GM20431 (cell line): ENCODE measurements at regions not wholly inside any gene's neighbourhood (a gene's known extent, or its start where the extent isn't known, plus 50 kb on each side); places are given as distances from the start of the nearest gene placed in this dataset.

Source experiments
- in situ Hi-C: fragments of 300-500 bp; cut with MseI, MboI; formaldehyde crosslinking; loops from one replicate; pipeline ENCODE4 v1.15.0; 2020; ENCODE audit warnings: low sequenced_read_pairs; ENCODE audit not compliant: unreplicated experiment

- in situ Hi-C loops, result no loop called here
Observed at GRCh38 chr4:177566691-177567090, 124.5 kb upstream of the AGA start.

DNA sequence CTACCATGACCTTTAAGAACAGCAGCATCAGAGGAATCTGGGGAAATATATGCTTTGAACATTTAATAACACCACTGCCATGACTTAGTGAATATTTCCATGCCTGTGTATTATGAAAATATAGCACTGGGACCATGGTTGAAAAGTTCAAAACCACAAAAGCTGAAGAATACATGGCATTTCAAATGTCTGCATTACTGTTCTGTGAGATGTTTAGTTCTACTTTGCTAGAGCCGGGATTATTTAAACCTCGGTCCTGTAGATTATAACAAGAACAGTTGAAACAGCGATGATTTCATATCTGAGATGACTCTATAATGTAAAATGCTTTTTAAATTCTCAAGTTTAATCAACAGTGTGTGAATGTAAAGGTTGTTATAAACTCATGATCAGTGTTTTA lies 126.7 kb upstream of the AGA start:
- in situ Hi-C loops, result no loop called here

- in situ Hi-C loops, result no loop called here
Observed at GRCh38 chr4:177569434-177569833, 127.2 kb upstream of the AGA start.

- in situ Hi-C loops, result no loop called here
Observed at GRCh38 chr4:177573507-177573906, 131.3 kb upstream of the AGA start.

DNA sequence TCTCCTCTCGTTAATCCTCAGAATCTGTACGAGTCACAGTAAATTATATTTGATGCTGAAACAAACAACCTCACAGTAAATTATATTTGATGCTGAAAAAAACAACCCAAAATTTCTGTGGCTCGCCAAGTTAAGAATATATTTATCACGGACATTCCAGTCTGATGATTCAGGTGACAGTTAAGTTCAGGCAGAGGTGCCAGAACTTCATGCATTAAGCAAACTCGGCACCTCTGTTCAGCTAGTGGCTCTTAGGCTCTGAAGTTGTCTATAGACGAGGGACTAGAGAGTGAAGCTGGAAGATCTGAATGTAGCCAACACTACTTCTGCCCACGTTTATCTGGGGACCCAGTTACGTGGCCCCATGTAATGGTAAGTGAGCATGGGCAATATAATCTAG lies 132.2 kb upstream of the AGA start:
- in situ Hi-C loops, result no loop called here

GRCh38 chr4:177579649-177580048 lies 137.4 kb upstream of the AGA start:
- in situ Hi-C loops, result no loop called here

DNA sequence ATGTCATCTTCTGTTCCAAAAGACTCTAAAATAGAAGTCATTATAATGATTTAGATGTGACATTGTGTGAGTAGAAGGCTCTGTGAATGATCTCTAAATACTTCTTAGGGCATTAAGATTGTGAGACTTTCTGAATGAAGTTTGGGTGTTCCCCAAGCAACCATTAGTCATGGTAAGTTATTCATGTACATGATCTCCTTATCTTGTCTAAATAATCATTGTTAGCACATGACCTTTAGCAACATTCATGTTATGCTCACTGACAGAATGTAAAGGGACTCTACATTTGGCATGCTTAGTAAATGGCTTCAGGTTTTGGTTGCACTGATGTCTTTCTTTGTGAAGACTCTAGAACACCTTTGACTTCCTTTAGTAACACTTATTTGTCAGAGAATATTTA lies 140.8 kb upstream of the AGA start:
- in situ Hi-C loops, result no loop called here

GRCh38 chr4:177587989-177588388 lies 145.8 kb upstream of the AGA start:
- in situ Hi-C loops, result no loop called here

GRCh38 chr4:177595386-177595785 lies 153.1 kb upstream of the AGA start:
- in situ Hi-C loops, result no loop called here

- in situ Hi-C loops, result no loop called here
Observed at GRCh38 chr4:177596035-177596434, 153.8 kb upstream of the AGA start.

- in situ Hi-C loops, result no loop called here
Observed at GRCh38 chr4:177596991-177597390, 154.8 kb upstream of the AGA start.

DNA sequence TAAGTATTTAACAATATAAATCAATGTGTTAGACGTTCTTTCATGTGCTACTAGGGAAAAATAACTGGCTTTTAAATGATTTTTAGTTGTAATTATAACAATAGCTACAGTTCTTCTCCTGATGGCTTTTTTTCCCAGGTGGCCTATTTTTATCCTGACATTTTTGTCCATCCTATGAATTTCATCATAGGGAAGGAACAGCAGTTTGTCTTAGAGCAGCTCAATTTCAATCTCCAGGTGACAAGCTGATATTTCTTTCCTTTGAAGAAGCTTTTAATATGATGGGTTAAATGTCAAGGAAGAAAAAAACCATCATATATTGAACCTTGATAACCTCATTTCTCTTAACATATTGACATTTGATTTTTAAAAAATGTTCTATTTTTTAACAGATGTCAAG lies 163.0 kb upstream of the AGA start:
- in situ Hi-C loops, result no loop called here

- in situ Hi-C loops, result no loop called here
Observed at GRCh38 chr4:177607111-177607573, 164.9 kb upstream of the AGA start.

GRCh38 chr4:177611974-177612664 lies 169.9 kb upstream of the AGA start:
- in situ Hi-C loops, result no loop called here

DNA sequence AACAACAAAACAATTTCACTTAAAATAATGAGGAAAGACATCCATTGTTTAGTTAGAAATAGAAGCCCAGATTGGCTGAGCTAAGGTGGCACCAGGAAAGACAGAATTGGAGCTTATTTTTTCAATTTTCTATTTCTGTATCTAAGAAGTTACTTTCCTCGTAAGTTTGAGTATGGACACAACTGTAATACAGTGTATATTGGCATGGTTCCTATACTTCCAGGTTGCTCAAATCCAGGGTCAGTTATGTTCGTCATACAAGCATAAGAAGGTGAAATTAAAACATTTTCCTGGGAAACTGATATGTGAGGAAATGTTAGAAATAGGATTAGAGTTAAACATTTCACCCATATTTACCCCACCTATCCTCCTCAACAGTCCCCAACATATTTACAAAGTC lies 170.4 kb upstream of the AGA start:
- in situ Hi-C loops, result no loop called here

GRCh38 chr4:177632481-177632880 lies 190.2 kb upstream of the AGA start:
- in situ Hi-C loops, result no loop called here

GRCh38 chr4:177638871-177639270 lies 196.6 kb upstream of the AGA start:
- in situ Hi-C loops, result no loop called here

GRCh38 chr4:177640864-177641263 lies 198.6 kb upstream of the AGA start:
- in situ Hi-C loops, result no loop called here

- in situ Hi-C loops, result no loop called here
Observed at GRCh38 chr4:177660223-177660622, 218.0 kb upstream of the AGA start.

DNA sequence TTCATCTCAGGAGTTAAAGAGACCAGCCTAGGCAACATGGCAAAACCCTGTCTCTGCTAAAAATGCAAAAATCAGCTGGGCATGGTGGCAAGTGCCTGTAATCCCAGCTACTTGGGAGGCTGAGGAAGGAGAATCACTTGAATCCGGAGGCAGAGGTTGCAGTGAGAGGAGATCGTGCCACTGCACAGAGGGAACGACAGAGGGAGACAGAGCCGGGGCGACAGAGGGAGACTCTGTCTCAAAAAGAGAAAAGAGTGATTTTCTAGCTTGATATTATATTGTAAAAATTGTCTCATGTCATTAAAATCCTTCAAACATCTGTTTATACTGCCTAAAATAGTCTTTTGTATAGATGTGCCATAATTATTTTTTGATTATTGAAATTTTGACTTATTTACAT lies 225.4 kb upstream of the AGA start:
- in situ Hi-C loops, result no loop called here

GRCh38 chr4:177671387-177671786 lies 229.2 kb upstream of the AGA start:
- in situ Hi-C loops, result no loop called here

DNA sequence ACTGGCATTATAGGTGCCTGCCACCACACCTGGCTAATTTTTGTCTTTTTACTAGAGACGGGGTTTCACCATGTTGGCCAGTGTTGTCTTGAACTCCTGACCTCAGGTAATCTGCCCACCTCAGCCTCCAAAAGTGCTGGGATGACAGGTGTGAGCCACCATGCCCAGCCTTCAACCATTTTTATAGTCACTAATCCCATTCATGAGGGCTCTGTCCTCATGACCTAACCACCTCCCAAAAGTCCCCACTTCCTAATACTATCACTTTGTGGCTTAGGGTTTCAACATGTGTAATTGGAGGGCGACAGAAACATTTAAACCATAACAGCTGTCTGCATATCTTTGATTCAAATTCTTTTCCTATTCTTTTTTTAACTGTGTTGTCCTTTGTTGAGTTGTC lies 229.6 kb upstream of the AGA start:
- in situ Hi-C loops, result no loop called here
